GM12878 (cell line): ENCODE measurements at regions not wholly inside any gene's neighbourhood (a gene's known extent, or its start where the extent isn't known, plus 50 kb on each side); places are given as distances from the start of the nearest gene placed in this dataset.

Source experiments
- ATAC-seq: fragments of 200-7000 bp; cut with Tn5 transposase; 3 replicates; pipeline ENCODE4 v1.9.1; 2020; ENCODE audit warnings: mild to moderate bottlenecking, moderate library complexity
- BruUV-seq: library from RNA; stranded (reverse); fragments of 400-500 nt; replicated peaks from 2 replicates; lab custom pipeline; 2021; lab: Mats Ljungman, UMichigan
- CTCF ChIA-PET: fragments of 300-600 bp; sonication (Branson Sonifier 250); formaldehyde crosslinking; extraction: SDS; loops from one replicate; lab custom pipeline; 2021; ENCODE audit warnings: inconsistent platforms; lab: Yijun Ruan, JAX
- POLR2A ChIA-PET: fragments of 350-600 bp; formaldehyde crosslinking; extraction: SDS; loops from one replicate; lab custom pipeline; 2021; ENCODE audit warnings: inconsistent platforms; lab: Charles Lee
- RAD21 ChIA-PET: fragments of 300-600 bp; sonication (Branson Sonifier 250); formaldehyde crosslinking; loops from one replicate; lab custom pipeline; 2023; ENCODE audit warnings: antibody characterized with exemption; ENCODE audit not compliant: unreplicated experiment; lab: Charles Lee
- SMC1A ChIA-PET: fragments of 300-600 bp; sonication (Branson Sonifier 250); formaldehyde crosslinking; loops from one replicate; lab custom pipeline; 2023; ENCODE audit not compliant: unreplicated experiment, uncharacterized antibody; lab: Charles Lee
- DNase-seq: peaks from one replicate; pipeline ENCODE4 v3.0.0-alpha.2; 2011; ENCODE audit warnings: low read depth, low spot score
- FAIRE-seq: peaks from 3 replicates; lab custom pipeline; 2011; peaks lifted over from hg19 to GRCh38; lab: Jason Lieb, UNC
- H2AFZ ChIP-seq: 2 replicates; pipeline ENCODE4 v1.6.0; 2011; ENCODE audit warnings: low read depth, low read length, control low read depth; ENCODE audit not compliant: control insufficient read depth
- H3K27ac ChIP-seq: 2 replicates; pipeline ENCODE4 v1.5.1; 2011; ENCODE audit warnings: control low read depth; ENCODE audit not compliant: control insufficient read depth, insufficient read depth
- H3K27me3 ChIP-seq, 2 experiments: replicated peaks in 1 of 2; 2 replicates each; pipeline versions ENCODE4 v1.6.0 to v1.6.1; 2011; ENCODE audit warnings: low read length in 1 of 2; ENCODE audit not compliant: control insufficient read depth in 2 of 2, insufficient read depth in 2 of 2
- H3K36me3 ChIP-seq, 2 experiments: 2 replicates each; pipeline ENCODE4 v1.5.1; 2011; ENCODE audit warnings: low read length in 1 of 2; ENCODE audit not compliant: control insufficient read depth in 2 of 2, insufficient read depth in 2 of 2
- H3K4me1 ChIP-seq: 2 replicates; pipeline ENCODE4 v1.6.1; 2011; ENCODE audit warnings: mild to moderate bottlenecking, low read length, moderate library complexity, mixed read lengths; ENCODE audit not compliant: control insufficient read depth, insufficient read depth
- H3K4me2 ChIP-seq: 2 replicates; pipeline ENCODE4 v1.6.0; 2011; ENCODE audit warnings: control low read depth; ENCODE audit not compliant: control insufficient read depth, insufficient read depth
- H3K4me3 ChIP-seq: fragments of 200-600 bp; sonication (generic); 2 replicates; pipeline ENCODE4 v1.5.1; 2016
- H3K79me2 ChIP-seq: 2 replicates; pipeline ENCODE4 v1.6.0; 2011; ENCODE audit warnings: low read length; ENCODE audit not compliant: control insufficient read depth, insufficient read depth
- H3K9ac ChIP-seq: 2 replicates; pipeline ENCODE4 v1.8.0; 2011; ENCODE audit warnings: low read length, control low read depth, mixed read lengths; ENCODE audit not compliant: control insufficient read depth, insufficient read depth
- H3K9me3 ChIP-seq: replicated peaks from 3 replicates; pipeline ENCODE4 v1.5.1; 2011; ENCODE audit warnings: mild to moderate bottlenecking, low read length; ENCODE audit not compliant: control insufficient read depth, insufficient read depth
- H4K20me1 ChIP-seq: 2 replicates; pipeline ENCODE4 v1.6.0; 2011; ENCODE audit not compliant: control insufficient read depth, insufficient read depth
- ELK1 ChIP-seq: IDR thresholded peaks from 2 replicates; pipeline ENCODE4 v1.6.1; 2012; ENCODE audit warnings: low read depth, low read length, improper control_type of control experiment
- ETV6 ChIP-seq, 2 experiments: fragments of 450-650 bp in 1 of 2; IDR thresholded peaks in 1 of 2; conservative IDR thresholded peaks in 1 of 2; 2 replicates each; pipeline ENCODE4 v1.6.1; 2014; ENCODE audit warnings: antibody characterized with exemption in 1 of 2, borderline replicate concordance in 1 of 2, low read depth in 1 of 2, mild to moderate bottlenecking in 1 of 2, moderate library complexity in 1 of 2
- WGBS: methylation state at CpG from one replicate; pipeline ENCODE4 v1.1.6; 2016; ENCODE audit warnings: low lambda C conversion rate; ENCODE audit not compliant: insufficient replicate concordance, insufficient coverage; ENCODE audit errors: missing lambda C conversion rate; 5-methylcytosine and 5-hydroxymethylcytosine counted together
- in situ Hi-C: fragments of 300-500 bp; cut with MboI; formaldehyde crosslinking; loops from 9 replicates; pipeline ENCODE4 v1.14.3; 2018; ENCODE audit warnings: mixed read lengths
- intact Hi-C: fragments of 100-400 bp; cut with micrococcal nuclease; formaldehyde crosslinking; loops from one replicate; pipeline ENCODE4 v1.14.2; 2022; ENCODE audit not compliant: unreplicated experiment
- TF ChIP-seq, protein P1 (sequence below): fragments of 450-650 bp; formaldehyde crosslinking; IDR thresholded peaks from 2 replicates; pipeline ENCODE4 v1.5.0; 2022; ENCODE audit warnings: mild to moderate bottlenecking, missing genetic modification characterization
- TF ChIP-seq, protein P2 (sequence below): fragments of 450-650 bp; formaldehyde crosslinking; IDR thresholded peaks from 2 replicates; pipeline ENCODE4 v1.4.0; 2022; ENCODE audit warnings: mild to moderate bottlenecking, moderate library complexity

- CTCF ChIA-PET = interaction anchor here (1.0 kb wide), 1 partner anchor 360 kb away, joined by 3 read pairs; no protein-coding TSS in a partner anchor
Measured at GRCh38 chr12:54711669-54712068, 63.5 kb upstream of the DCD start.

More at GRCh38 chr12:54711669-54712068, 63.5 kb upstream of the DCD start:
- no peak for TF ChIP-seq ELK1
- TF ChIP-seq, protein P1, sequence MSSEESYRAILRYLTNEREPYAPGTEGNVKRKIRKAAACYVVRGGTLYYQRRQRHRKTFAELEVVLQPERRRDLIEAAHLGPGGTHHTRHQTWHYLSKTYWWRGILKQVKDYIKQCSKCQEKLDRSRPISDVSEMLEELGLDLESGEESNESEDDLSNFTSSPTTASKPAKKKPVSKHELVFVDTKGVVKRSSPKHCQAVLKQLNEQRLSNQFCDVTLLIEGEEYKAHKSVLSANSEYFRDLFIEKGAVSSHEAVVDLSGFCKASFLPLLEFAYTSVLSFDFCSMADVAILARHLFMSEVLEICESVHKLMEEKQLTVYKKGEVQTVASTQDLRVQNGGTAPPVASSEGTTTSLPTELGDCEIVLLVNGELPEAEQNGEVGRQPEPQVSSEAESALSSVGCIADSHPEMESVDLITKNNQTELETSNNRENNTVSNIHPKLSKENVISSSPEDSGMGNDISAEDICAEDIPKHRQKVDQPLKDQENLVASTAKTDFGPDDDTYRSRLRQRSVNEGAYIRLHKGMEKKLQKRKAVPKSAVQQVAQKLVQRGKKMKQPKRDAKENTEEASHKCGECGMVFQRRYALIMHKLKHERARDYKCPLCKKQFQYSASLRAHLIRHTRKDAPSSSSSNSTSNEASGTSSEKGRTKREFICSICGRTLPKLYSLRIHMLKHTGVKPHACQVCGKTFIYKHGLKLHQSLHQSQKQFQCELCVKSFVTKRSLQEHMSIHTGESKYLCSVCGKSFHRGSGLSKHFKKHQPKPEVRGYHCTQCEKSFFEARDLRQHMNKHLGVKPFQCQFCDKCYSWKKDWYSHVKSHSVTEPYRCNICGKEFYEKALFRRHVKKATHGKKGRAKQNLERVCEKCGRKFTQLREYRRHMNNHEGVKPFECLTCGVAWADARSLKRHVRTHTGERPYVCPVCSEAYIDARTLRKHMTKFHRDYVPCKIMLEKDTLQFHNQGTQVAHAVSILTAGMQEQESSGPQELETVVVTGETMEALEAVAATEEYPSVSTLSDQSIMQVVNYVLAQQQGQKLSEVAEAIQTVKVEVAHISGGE (CRISPR knock-in tag) = no peak
- TF ChIP-seq ETV6 (conservative IDR thresholded peaks at IDR 0.05 in 1 of 2, IDR thresholded peaks at IDR 0.05 in 1 of 2; ENCODE audit: borderline replicate concordance in 1 of 2, low read depth in 1 of 2) = no peak
- TF ChIP-seq, protein P2, sequence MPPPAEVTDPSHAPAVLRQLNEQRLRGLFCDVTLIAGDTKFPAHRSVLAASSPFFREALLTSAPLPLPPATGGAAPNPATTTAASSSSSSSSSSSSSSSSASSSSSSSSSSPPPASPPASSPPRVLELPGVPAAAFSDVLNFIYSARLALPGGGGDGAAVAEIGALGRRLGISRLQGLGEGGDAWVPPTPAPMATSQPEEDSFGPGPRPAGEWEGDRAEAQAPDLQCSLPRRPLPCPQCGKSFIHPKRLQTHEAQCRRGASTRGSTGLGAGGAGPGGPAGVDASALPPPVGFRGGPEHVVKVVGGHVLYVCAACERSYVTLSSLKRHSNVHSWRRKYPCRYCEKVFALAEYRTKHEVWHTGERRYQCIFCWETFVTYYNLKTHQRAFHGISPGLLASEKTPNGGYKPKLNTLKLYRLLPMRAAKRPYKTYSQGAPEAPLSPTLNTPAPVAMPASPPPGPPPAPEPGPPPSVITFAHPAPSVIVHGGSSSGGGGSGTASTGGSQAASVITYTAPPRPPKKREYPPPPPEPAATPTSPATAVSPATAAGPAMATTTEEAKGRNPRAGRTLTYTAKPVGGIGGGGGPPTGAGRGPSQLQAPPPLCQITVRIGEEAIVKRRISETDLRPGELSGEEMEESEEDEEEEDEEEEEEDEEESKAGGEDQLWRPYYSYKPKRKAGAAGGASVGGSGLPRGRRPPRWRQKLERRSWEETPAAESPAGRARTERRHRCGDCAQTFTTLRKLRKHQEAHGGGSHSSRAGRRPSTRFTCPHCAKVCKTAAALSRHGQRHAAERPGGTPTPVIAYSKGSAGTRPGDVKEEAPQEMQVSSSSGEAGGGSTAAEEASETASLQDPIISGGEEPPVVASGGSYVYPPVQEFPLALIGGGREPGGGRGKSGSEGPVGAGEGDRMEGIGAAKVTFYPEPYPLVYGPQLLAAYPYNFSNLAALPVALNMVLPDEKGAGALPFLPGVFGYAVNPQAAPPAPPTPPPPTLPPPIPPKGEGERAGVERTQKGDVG (CRISPR knock-in tag) = no peak
- H3K9me3 ChIP-seq = no peaks in the 10 kb centered on the region
- ATAC-seq = no peak
- FAIRE-seq = no peak
- no peak overlapping the region for H2AFZ ChIP-seq
- SMC1A ChIA-PET = interaction anchor here (0.6 to 1.1 kb wide), 2 partner anchors 15 to 153 kb away, joined by 3 read pairs; no protein-coding TSS in a partner anchor
- H4K20me1 ChIP-seq = no peaks in the 10 kb centered on the region
- H3K27ac ChIP-seq = no peak overlapping the region
- in situ Hi-C loops = no loop called here
- H3K27me3 ChIP-seq = no peaks in the 10 kb centered on the region
- RAD21 ChIA-PET = no interaction called here
- H3K36me3 ChIP-seq = no peaks in the 10 kb centered on the region
- no peak overlapping the region for H3K4me2 ChIP-seq
- no peaks in the 10 kb centered on the region for H3K4me1 ChIP-seq
- DNase-seq = no peak
- no peak overlapping the region for H3K4me3 ChIP-seq
- intact Hi-C loops = no loop called here
- POLR2A ChIA-PET = no interaction called here
- no TSS peak for BruUV-seq
- WGBS = 18% methylated on average over 1 of the region's 1 CpG
- H3K79me2 ChIP-seq = no peaks in the 10 kb centered on the region
- no peak overlapping the region for H3K9ac ChIP-seq
